ENCODE measurements at regions not wholly inside any gene's neighbourhood (a gene's known extent, or its start where the extent isn't known, plus 50 kb on each side); places are given as distances from the start of the nearest gene placed in this dataset.

DNA sequence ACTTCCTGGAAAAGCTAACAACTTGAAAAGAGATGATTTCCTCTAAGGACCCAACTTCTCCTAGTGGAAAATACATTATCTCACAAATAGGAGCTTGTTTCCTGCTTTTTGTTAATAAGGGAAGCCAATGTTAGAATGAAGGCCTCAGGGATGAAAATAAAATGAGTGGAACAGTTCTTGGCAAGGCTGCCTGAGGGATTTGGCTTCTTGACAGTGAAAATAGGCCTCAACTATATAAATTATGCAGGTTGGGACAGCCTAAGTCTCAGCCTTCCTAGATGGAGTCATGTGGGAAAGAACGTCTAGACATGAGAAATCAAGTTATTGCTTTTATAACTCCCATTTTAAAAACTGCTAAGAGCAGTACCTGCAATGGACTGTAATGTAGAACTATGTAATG lies 92.8 kb upstream of the FIBIN start:
- H3K4me1 ChIP-seq (ENCODE audit: insufficient read depth, low read length, severe bottlenecking): peaks cover 35% of the 10 kb centered on the region
- no peak overlapping the region for H3K4me3 ChIP-seq (ENCODE audit: low read depth, low read length, poor library complexity, severe bottlenecking)
- TF ChIP-seq, protein P1, sequence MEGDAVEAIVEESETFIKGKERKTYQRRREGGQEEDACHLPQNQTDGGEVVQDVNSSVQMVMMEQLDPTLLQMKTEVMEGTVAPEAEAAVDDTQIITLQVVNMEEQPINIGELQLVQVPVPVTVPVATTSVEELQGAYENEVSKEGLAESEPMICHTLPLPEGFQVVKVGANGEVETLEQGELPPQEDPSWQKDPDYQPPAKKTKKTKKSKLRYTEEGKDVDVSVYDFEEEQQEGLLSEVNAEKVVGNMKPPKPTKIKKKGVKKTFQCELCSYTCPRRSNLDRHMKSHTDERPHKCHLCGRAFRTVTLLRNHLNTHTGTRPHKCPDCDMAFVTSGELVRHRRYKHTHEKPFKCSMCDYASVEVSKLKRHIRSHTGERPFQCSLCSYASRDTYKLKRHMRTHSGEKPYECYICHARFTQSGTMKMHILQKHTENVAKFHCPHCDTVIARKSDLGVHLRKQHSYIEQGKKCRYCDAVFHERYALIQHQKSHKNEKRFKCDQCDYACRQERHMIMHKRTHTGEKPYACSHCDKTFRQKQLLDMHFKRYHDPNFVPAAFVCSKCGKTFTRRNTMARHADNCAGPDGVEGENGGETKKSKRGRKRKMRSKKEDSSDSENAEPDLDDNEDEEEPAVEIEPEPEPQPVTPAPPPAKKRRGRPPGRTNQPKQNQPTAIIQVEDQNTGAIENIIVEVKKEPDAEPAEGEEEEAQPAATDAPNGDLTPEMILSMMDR (IDR thresholded peaks at IDR 0.05; ENCODE audit: low read length): no peak
- TF ChIP-seq EZH2 (IDR thresholded peaks at IDR 0.05; ENCODE audit: borderline replicate concordance, low read length): no peak
- no peaks in the 10 kb centered on the region for H4K20me1 ChIP-seq (ENCODE audit: insufficient read depth, low read length)
- H3F3A ChIP-seq (ENCODE audit: insufficient read depth, low read length): no peaks in the 10 kb centered on the region
- no peak overlapping the region for H3K9ac ChIP-seq (ENCODE audit: low read length)
- no peak overlapping the region for H2AFZ ChIP-seq (ENCODE audit: low read length)
- no peaks in the 10 kb centered on the region for H3K79me2 ChIP-seq (ENCODE audit: insufficient read depth, low read length)
- no peak overlapping the region for H3K27ac ChIP-seq (ENCODE audit: low read depth, low read length, poor library complexity, severe bottlenecking)
- H3K4me2 ChIP-seq (ENCODE audit: low read length): no peak overlapping the region
- H3K27me3 ChIP-seq (ENCODE audit: insufficient read depth, low read length): no peaks in the 10 kb centered on the region
- H3K36me3 ChIP-seq (ENCODE audit: insufficient read depth, low read length): no peaks in the 10 kb centered on the region
- no peaks in the 10 kb centered on the region for H3K9me2 ChIP-seq (ENCODE audit: low read depth, low read length)
- no peaks in the 10 kb centered on the region for H3K9me3 ChIP-seq (ENCODE audit: low read length)

DNA sequence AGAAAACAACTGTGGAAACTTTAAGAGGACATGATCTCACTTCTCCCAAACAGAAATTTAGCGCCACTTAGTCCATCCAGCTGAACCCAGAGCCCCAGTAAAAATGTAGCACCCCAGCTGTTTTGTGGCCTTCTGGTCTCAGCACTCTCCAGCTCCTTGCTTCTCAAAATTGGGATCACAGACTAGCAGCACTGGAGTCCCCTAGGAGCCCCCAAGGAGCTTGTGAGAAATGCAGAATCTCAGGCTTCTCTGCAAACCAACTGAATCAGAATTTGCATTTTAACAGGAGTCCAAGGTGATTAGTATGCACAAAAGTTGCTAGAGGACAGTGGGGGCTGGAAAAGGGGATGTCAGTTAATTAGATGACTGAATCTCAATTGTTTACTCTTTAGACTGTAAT lies 89.8 kb upstream of the FIBIN start:
- Histone ChIP-seq H2AFZ (ENCODE audit: low read length) (no peak overlapping the region), H3K36me3 (ENCODE audit: insufficient read depth, low read length) (no peaks in the 10 kb centered on the region), H3K27ac (ENCODE audit: low read depth, low read length, poor library complexity, severe bottlenecking) (peak overlapping the region; percentile 99), H3K27me3 (ENCODE audit: insufficient read depth, low read length) (no peaks in the 10 kb centered on the region), H3K4me2 (ENCODE audit: low read length) (peak overlapping the region; percentile 62), H3K9me3 (ENCODE audit: low read length) (no peaks in the 10 kb centered on the region), H3K4me3 (ENCODE audit: low read depth, low read length, poor library complexity, severe bottlenecking) (peak overlapping the region; percentile 27), H3F3A (ENCODE audit: insufficient read depth, low read length) (no peaks in the 10 kb centered on the region), H4K20me1 (ENCODE audit: insufficient read depth, low read length) (no peaks in the 10 kb centered on the region), H3K9me2 (ENCODE audit: low read depth, low read length) (no peaks in the 10 kb centered on the region), H3K4me1 (ENCODE audit: insufficient read depth, low read length, severe bottlenecking) (peaks cover 64% of the 10 kb centered on the region), H3K79me2 (ENCODE audit: insufficient read depth, low read length) (no peaks in the 10 kb centered on the region), H3K9ac (ENCODE audit: low read length) (peak overlapping the region; percentile 60)
- no peak for TF ChIP-seq EZH2 (IDR thresholded peaks at IDR 0.05; ENCODE audit: borderline replicate concordance, low read length)
- TF ChIP-seq, protein P1 (IDR thresholded peaks at IDR 0.05; ENCODE audit: low read length): no peak

DNA sequence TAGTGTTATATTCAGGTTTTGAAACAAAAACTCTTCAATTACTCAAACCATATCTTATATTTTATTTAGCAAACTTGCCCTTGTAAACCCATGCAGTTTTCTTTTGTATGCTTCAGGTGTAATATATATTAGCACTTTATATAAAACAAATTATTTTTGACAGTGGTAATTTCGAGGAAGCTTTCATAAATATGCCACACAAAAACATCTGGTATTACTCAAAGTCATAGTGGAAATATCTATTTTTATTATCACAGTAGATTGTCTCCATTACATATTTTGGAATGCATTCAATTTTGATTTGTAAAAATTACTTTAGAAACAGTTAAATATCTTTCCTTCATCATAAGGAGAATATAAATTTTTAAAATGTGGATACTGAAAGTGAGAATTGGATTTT lies 89.1 kb upstream of the FIBIN start:
- Histone ChIP-seq H3K9me3 (ENCODE audit: low read length) (no peaks in the 10 kb centered on the region), H2AFZ (ENCODE audit: low read length) (no peak overlapping the region), H3K9me2 (ENCODE audit: low read depth, low read length) (no peaks in the 10 kb centered on the region), H3K36me3 (ENCODE audit: insufficient read depth, low read length) (no peaks in the 10 kb centered on the region), H3F3A (ENCODE audit: insufficient read depth, low read length) (no peaks in the 10 kb centered on the region), H3K27ac (ENCODE audit: low read depth, low read length, poor library complexity, severe bottlenecking) (peak overlapping the region; percentile 99), H3K27me3 (ENCODE audit: insufficient read depth, low read length) (no peaks in the 10 kb centered on the region), H3K79me2 (ENCODE audit: insufficient read depth, low read length) (no peaks in the 10 kb centered on the region), H3K4me3 (ENCODE audit: low read depth, low read length, poor library complexity, severe bottlenecking) (no peak overlapping the region), H3K9ac (ENCODE audit: low read length) (peak overlapping the region; percentile 65), H3K4me1 (ENCODE audit: insufficient read depth, low read length, severe bottlenecking) (peaks cover 71% of the 10 kb centered on the region), H4K20me1 (ENCODE audit: insufficient read depth, low read length) (no peaks in the 10 kb centered on the region), H3K4me2 (ENCODE audit: low read length) (peak overlapping the region; percentile 62)
- no peak for TF ChIP-seq EZH2 (IDR thresholded peaks at IDR 0.05; ENCODE audit: borderline replicate concordance, low read length)
- TF ChIP-seq, protein P1 (IDR thresholded peaks at IDR 0.05; ENCODE audit: low read length): no peak
